K562 (cell line): ENCODE measurements at regions not wholly inside any gene's neighbourhood (a gene's known extent, or its start where the extent isn't known, plus 50 kb on each side); places are given as distances from the start of the nearest gene placed in this dataset.

Experiments
- ATAC-seq: fragments of 200-7000 bp; cut with Tn5 transposase; 3 replicates; pipeline ENCODE4 v1.9.1; 2020; ENCODE audit warnings: moderate library complexity
- BruUV-seq: library from RNA; stranded (reverse); fragments of 400-500 nt; replicated peaks from 2 replicates; lab custom pipeline; 2021; lab: Mats Ljungman, UMichigan
- CTCF ChIA-PET: fragments of 300-600 bp; formaldehyde crosslinking; extraction: SDS; loops from one replicate; lab custom pipeline; 2021; ENCODE audit warnings: low intra/inter-chr PET ratio; lab: Yijun Ruan, JAX
- POLR2A ChIA-PET: fragments of 300-600, 350-650 bp; sonication (Branson Sonifier 250); formaldehyde crosslinking; extraction: SDS; loops from one replicate; lab custom pipeline; 2021; ENCODE audit warnings: antibody characterized with exemption, inconsistent platforms; lab: Yijun Ruan, JAX
- DNase-seq, 4 experiments: peaks; one replicate each; pipeline versions ENCODE4 v3.0.0 to v3.0.0-alpha.2; 2011 to 2018; ENCODE audit warnings: low spot score in 3 of 4, mixed read lengths in 3 of 4; ENCODE audit errors: extremely low read depth in 1 of 4
- FAIRE-seq: peaks from 2 replicates; lab custom pipeline; 2011; peaks lifted over from hg19 to GRCh38; lab: Jason Lieb, UNC
- H2AFZ ChIP-seq: 2 replicates; pipeline ENCODE4 v1.6.0; 2011; ENCODE audit warnings: low read depth, low read length, control low read depth, inconsistent platforms
- H3K27ac ChIP-seq: fragments of 200-600 bp; 3 replicates; pipeline ENCODE4 v1.8.0; 2011; ENCODE audit warnings: low read depth, mild to moderate bottlenecking, control low read depth, inconsistent platforms, low read length, moderate library complexity, mixed read lengths; ENCODE audit errors: extremely low read depth
- H3K27me3 ChIP-seq, 2 experiments: fragments of 300-600 bp in 1 of 2; 2 replicates in 1 of 2; 3 replicates in 1 of 2; pipeline versions ENCODE4 v1.6.0 to v1.8.0; 2011; ENCODE audit warnings: inconsistent platforms in 2 of 2, low read length in 2 of 2, mild to moderate bottlenecking in 1 of 2, mixed read lengths in 1 of 2, moderate library complexity in 1 of 2; ENCODE audit not compliant: control insufficient read depth in 2 of 2, insufficient read depth in 2 of 2
- H3K36me3 ChIP-seq: fragments of 300-600 bp; 3 replicates; pipeline ENCODE4 v1.8.0; 2011; ENCODE audit warnings: mild to moderate bottlenecking, low read length, inconsistent platforms; ENCODE audit not compliant: control insufficient read depth, insufficient read depth
- H3K4me1 ChIP-seq, 2 experiments: fragments of 200-600 bp in 1 of 2; replicated peaks in 1 of 2; 2 replicates in 1 of 2; 3 replicates in 1 of 2; pipeline versions ENCODE4 v1.5.1 to v1.8.0; 2011; ENCODE audit warnings: inconsistent platforms in 2 of 2, low read length in 2 of 2, mild to moderate bottlenecking in 1 of 2, mixed read lengths in 1 of 2, moderate library complexity in 1 of 2; ENCODE audit not compliant: control insufficient read depth in 2 of 2, insufficient read depth in 2 of 2
- H3K4me2 ChIP-seq: 2 replicates; pipeline ENCODE4 v1.6.1; 2011; ENCODE audit warnings: low read length, control low read depth, inconsistent platforms, mixed read lengths; ENCODE audit not compliant: insufficient read depth
- H3K4me3 ChIP-seq: fragments of 200-600 bp; sonication (generic), shearing (Covaris generic); 2 replicates; pipeline ENCODE4 v1.5.1; 2016; ENCODE audit warnings: control low read depth, inconsistent platforms
- H3K79me2 ChIP-seq: fragments of 200-600 bp; 3 replicates; pipeline ENCODE4 v1.8.0; 2011; ENCODE audit warnings: low read length, inconsistent platforms; ENCODE audit not compliant: control insufficient read depth, insufficient read depth
- H3K9ac ChIP-seq, 2 experiments: 2 replicates each; pipeline versions ENCODE4 v1.6.0 to v1.6.1; 2011; ENCODE audit warnings: low read depth in 2 of 2, low read length in 2 of 2, control low read depth in 1 of 2, inconsistent platforms in 1 of 2, mild to moderate bottlenecking in 1 of 2, mixed read lengths in 1 of 2; ENCODE audit not compliant: insufficient read depth in 1 of 2
- H3K9me1 ChIP-seq: one replicate; pipeline ENCODE4 v1.6.0; 2011; ENCODE audit warnings: inconsistent platforms, mild to moderate bottlenecking, low read length, moderate library complexity; ENCODE audit not compliant: control insufficient read depth, insufficient read depth
- H3K9me3 ChIP-seq: replicated peaks from 2 replicates; pipeline ENCODE4 v1.5.1; 2011; ENCODE audit warnings: low read depth, low read length, inconsistent platforms; ENCODE audit not compliant: control insufficient read depth, insufficient read depth
- H4K20me1 ChIP-seq: replicated peaks from 2 replicates; pipeline ENCODE4 v1.6.1; 2011; ENCODE audit warnings: low read length, inconsistent platforms, mixed read lengths; ENCODE audit not compliant: control insufficient read depth, insufficient read depth
- CGGBP1 ChIP-seq: fragments of 250-450 bp; sonication (Bioruptor Pico); IDR thresholded peaks from 2 replicates; pipeline ENCODE4 v1.9.0; 2021; ENCODE audit warnings: mild to moderate bottlenecking
- CTCFL ChIP-seq: IDR thresholded peaks from 2 replicates; pipeline ENCODE4 v1.6.1; 2011; ENCODE audit warnings: borderline replicate concordance, low read depth, mild to moderate bottlenecking, moderate library complexity, low read length; ENCODE audit not compliant: insufficient read depth, poor library complexity, severe bottlenecking
- EP300 ChIP-seq: IDR thresholded peaks from 2 replicates; pipeline ENCODE4 v1.6.1; 2012; ENCODE audit warnings: low read length, improper control_type of control experiment
- KAT8 ChIP-seq: fragments of 450-650 bp; IDR thresholded peaks from 2 replicates; pipeline ENCODE4 v1.6.1; 2016; ENCODE audit warnings: low read depth, mild to moderate bottlenecking
- MYNN ChIP-seq, 2 experiments: sonication (generic); formaldehyde crosslinking in 1 of 2; IDR thresholded peaks; 2 replicates each; pipeline versions ENCODE4 v1.5.0 to v1.6.1; 2016 to 2020; ENCODE audit warnings: antibody characterized with exemption in 1 of 2, missing genetic modification reagents in 1 of 2
- NCOA2 ChIP-seq, 2 experiments: fragments of 450-650 bp; IDR thresholded peaks; 2 replicates each; pipeline ENCODE4 v1.6.1; 2018; ENCODE audit warnings: mild to moderate bottlenecking in 2 of 2, moderate library complexity in 1 of 2; ENCODE audit not compliant: partially characterized antibody in 2 of 2
- NELFE ChIP-seq: IDR thresholded peaks from 2 replicates; pipeline ENCODE4 v1.6.1; 2011; ENCODE audit warnings: mild to moderate bottlenecking; ENCODE audit not compliant: insufficient read depth, insufficient read length
- NFYB ChIP-seq: IDR thresholded peaks from 2 replicates; pipeline ENCODE4 v1.6.1; 2011; ENCODE audit warnings: mild to moderate bottlenecking, moderate library complexity; ENCODE audit not compliant: insufficient read length; ENCODE audit errors: extremely low read depth
- TCF7 ChIP-seq: sonication (generic); IDR thresholded peaks from 2 replicates; pipeline ENCODE4 v1.6.1; 2016; ENCODE audit warnings: antibody characterized with exemption, borderline replicate concordance
- THRB ChIP-seq: fragments of 450-650 bp; formaldehyde crosslinking; conservative IDR thresholded peaks from 2 replicates; pipeline ENCODE4 v1.4.0; 2022; ENCODE audit warnings: mild to moderate bottlenecking, missing genetic modification characterization
- TSC22D4 ChIP-seq: fragments of 450-650 bp; IDR thresholded peaks from 2 replicates; pipeline ENCODE4 v1.6.1; 2016; ENCODE audit warnings: missing genetic modification characterization, missing biosample characterization, control low read depth
- ZBTB43 ChIP-seq: sonication (generic); formaldehyde crosslinking; IDR thresholded peaks from 2 replicates; pipeline ENCODE4 v1.8.0; 2023; ENCODE audit warnings: mild to moderate bottlenecking, missing genetic modification reagents
- ZNF146 ChIP-seq: IDR thresholded peaks from one replicate; pipeline ENCODE4 v1.6.1; 2018; ENCODE audit warnings: missing compliant biosample characterization; ENCODE audit not compliant: unreplicated experiment
- ZNF23 ChIP-seq: fragments of 250-450 bp; sonication (Bioruptor Pico); IDR thresholded peaks from 2 replicates; pipeline ENCODE4 v1.4.0; 2020; ENCODE audit warnings: mild to moderate bottlenecking
- ZNF282 ChIP-seq: sonication (generic); formaldehyde crosslinking; IDR thresholded peaks from 2 replicates; pipeline ENCODE4 v1.8.1; 2023; ENCODE audit warnings: missing genetic modification reagents
- ZNF699 ChIP-seq: fragments of 250-450 bp; sonication (Bioruptor Pico); IDR thresholded peaks from 2 replicates; pipeline ENCODE4 v1.8.0; 2021; ENCODE audit warnings: mild to moderate bottlenecking, moderate library complexity; ENCODE audit not compliant: insufficient replicate concordance
- WGBS: fragments of 100-300 bp; shearing (Covaris generic); methylation state at CpG from one replicate; pipeline ENCODE4 v1.1.6; 2016; ENCODE audit warnings: low coverage, mixed read lengths; ENCODE audit not compliant: insufficient coverage; ENCODE audit errors: missing lambda C conversion rate; 5-methylcytosine and 5-hydroxymethylcytosine counted together
- in situ Hi-C: fragments of 300-500 bp; cut with MboI; formaldehyde crosslinking; loops from 4 replicates; pipeline ENCODE4 v1.15.0; 2018; ENCODE audit warnings: inconsistent platforms, mixed read lengths
- intact Hi-C: fragments of 100-400 bp; cut with micrococcal nuclease; formaldehyde crosslinking; loops from 2 replicates; pipeline ENCODE4 v1.14.2; 2022

GRCh38 chr3:145798696-145799537 is 362.1 kb downstream of the PLOD2 start:
- no peak for DNase-seq
- H3K9me1 ChIP-seq: no peaks in the 10 kb centered on the region
- WGBS: 4% methylated on average over 9 of the region's 9 CpGs
- intact Hi-C loops (no loop called here), in situ Hi-C loops (no loop called here)
- H4K20me1 ChIP-seq: no peaks in the 10 kb centered on the region
- ChIA-PET POLR2A (no interaction called here), CTCF (no interaction called here)
- no peak for FAIRE-seq
- no peak for TF ChIP-seq ZBTB43 (CRISPR knock-in tag)
- no peak for TF ChIP-seq NFYB
- no peak for TF ChIP-seq ZNF146 (CRISPR knock-in tag)
- TF ChIP-seq NCOA2 (IDR thresholded peaks at IDR 0.05; ENCODE audit: partially characterized antibody in 2 of 2): no peak
- no peak for TF ChIP-seq TSC22D4
- TF ChIP-seq TCF7: no peak
- TF ChIP-seq MYNN (IDR thresholded peaks at IDR 0.05): no peak
- no peak for TF ChIP-seq MYNN (CRISPR knock-in tag; IDR thresholded peaks at IDR 0.05)
- TF ChIP-seq ZNF282: no peak
- no peak for TF ChIP-seq EP300
- no peak for TF ChIP-seq KAT8
- TF ChIP-seq ZNF699 (CRISPR knock-in tag): no peak
- no peak for TF ChIP-seq ZNF23 (CRISPR knock-in tag)
- no peak for TF ChIP-seq NELFE
- no peak for TF ChIP-seq THRB
- TF ChIP-seq CTCFL: no peak
- no peak for TF ChIP-seq CGGBP1 (CRISPR knock-in tag)
- TF ChIP-seq, all 486 proteins: peak for 0
- ATAC-seq: no peak
- Histone ChIP-seq H3K4me1 (no peaks in the 10 kb centered on the region), H3K4me3 (no peak overlapping the region), H2AFZ (no peak overlapping the region), H3K9ac (no peak overlapping the region), H3K27me3 (no peaks in the 10 kb centered on the region), H3K79me2 (no peaks in the 10 kb centered on the region), H3K27ac (no peak overlapping the region), H3K36me3 (no peaks in the 10 kb centered on the region), H3K4me2 (no peak overlapping the region), H3K9me3 (no peaks in the 10 kb centered on the region)
- BruUV-seq: no TSS peak
